Aorta (tissue), 5 donors: ENCODE measurements at regions not wholly inside any gene's neighbourhood (a gene's known extent, or its start where the extent isn't known, plus 50 kb on each side); places are given as distances from the start of the nearest gene placed in this dataset.

ENCODE experiments used
- ATAC-seq: fragments of 200-7000 bp; cut with Tn5 transposase; one replicate; pipeline ENCODE4 v1.9.1; 2022; ENCODE audit warnings: moderate library complexity; ENCODE audit not compliant: low FRiP score
- DNase-seq, 2 donors: peaks; one replicate each; pipeline ENCODE4 v3.0.0-alpha.2; 2020
- H3K27ac ChIP-seq, 2 donors: one replicate each; pipeline ENCODE4 v1.5.1; 2013; ENCODE audit warnings: low read length in 2 of 2, mild to moderate bottlenecking in 2 of 2, moderate library complexity in 2 of 2, control low read depth in 1 of 2, inconsistent platforms in 1 of 2, low read depth in 1 of 2
- H3K27me3 ChIP-seq, 2 donors: one replicate each; pipeline ENCODE4 v1.6.1; 2013; ENCODE audit warnings: control low read depth in 1 of 2, low read length in 1 of 2, mild to moderate bottlenecking in 1 of 2, moderate library complexity in 1 of 2; ENCODE audit not compliant: insufficient read depth in 2 of 2, control insufficient read depth in 1 of 2
- H3K36me3 ChIP-seq, 2 donors: one replicate each; pipeline ENCODE4 v1.6.1; 2013; ENCODE audit warnings: control low read depth in 1 of 2, low read length in 1 of 2, mild to moderate bottlenecking in 1 of 2; ENCODE audit not compliant: insufficient read depth in 2 of 2, control insufficient read depth in 1 of 2
- H3K4me1 ChIP-seq, 2 donors: one replicate each; pipeline ENCODE4 v1.6.1; 2013; ENCODE audit warnings: low read length in 2 of 2, control low read depth in 1 of 2, mild to moderate bottlenecking in 1 of 2, moderate library complexity in 1 of 2; ENCODE audit not compliant: insufficient read depth in 2 of 2, control insufficient read depth in 1 of 2
- H3K4me3 ChIP-seq, 2 donors: one replicate each; pipeline ENCODE4 v1.5.1; 2013; ENCODE audit warnings: low read length in 2 of 2, control low read depth in 1 of 2, mild to moderate bottlenecking in 1 of 2
- H3K9me3 ChIP-seq: one replicate; pipeline ENCODE4 v1.6.1; 2013; ENCODE audit warnings: mild to moderate bottlenecking, low read length; ENCODE audit not compliant: control insufficient read depth
- WGBS, 2 donors: extraction: QIAGEN DNeasy Blood & Tissue Kit; methylation state at CpG; one replicate each; pipeline ENCODE4 v1.1.7; 2013; 5-methylcytosine and 5-hydroxymethylcytosine counted together
- intact Hi-C, 2 donors: fragments of 100-400 bp; cut with DNase I; formaldehyde crosslinking; loops; one replicate each; pipeline versions ENCODE4 v1.14.2 to v1.15.0; 2022
- donor health status: healthy with polysubstance abuse.
- donor health status: Bipolar disorder and iron deficiency.
- donor health status: DM: no; HTN: no; CAD: no.
- donor health status: DM: no; HTN: no; CAD: no.
- donor health status: DM: yes; HTN: yes; CAD: no.

- Histone ChIP-seq H3K4me1 (no peaks in the 10 kb centered on the region), H3K4me3 (no peak overlapping the region), H3K27ac (no peak overlapping the region), H3K27me3 (no peaks in the 10 kb centered on the region), H3K9me3 (no peaks in the 10 kb centered on the region), H3K36me3 (no peaks in the 10 kb centered on the region)
- intact Hi-C loops, result no loop called here
- WGBS, 2 donors, result 75 to 82% methylated on average over 7 of the region's 7 CpGs
- DNase-seq, result no peak
- ATAC-seq, result no peak
Observed at GRCh38 chr13:85512421-85512820, 286.8 kb downstream of the SLITRK6 start.

- intact Hi-C loops, result no loop called here
- DNase-seq, result no peak
- Histone ChIP-seq H3K27ac (no peak overlapping the region), H3K27me3 (no peaks in the 10 kb centered on the region), H3K4me3 (no peak overlapping the region), H3K4me1 (no peaks in the 10 kb centered on the region), H3K9me3 (no peaks in the 10 kb centered on the region), H3K36me3 (no peaks in the 10 kb centered on the region)
- WGBS, 2 donors, result 48 to 52% methylated on average over 4 of the region's 4 CpGs
- no peak for ATAC-seq
Observed at GRCh38 chr13:85509512-85509911, 289.7 kb downstream of the SLITRK6 start.

DNA sequence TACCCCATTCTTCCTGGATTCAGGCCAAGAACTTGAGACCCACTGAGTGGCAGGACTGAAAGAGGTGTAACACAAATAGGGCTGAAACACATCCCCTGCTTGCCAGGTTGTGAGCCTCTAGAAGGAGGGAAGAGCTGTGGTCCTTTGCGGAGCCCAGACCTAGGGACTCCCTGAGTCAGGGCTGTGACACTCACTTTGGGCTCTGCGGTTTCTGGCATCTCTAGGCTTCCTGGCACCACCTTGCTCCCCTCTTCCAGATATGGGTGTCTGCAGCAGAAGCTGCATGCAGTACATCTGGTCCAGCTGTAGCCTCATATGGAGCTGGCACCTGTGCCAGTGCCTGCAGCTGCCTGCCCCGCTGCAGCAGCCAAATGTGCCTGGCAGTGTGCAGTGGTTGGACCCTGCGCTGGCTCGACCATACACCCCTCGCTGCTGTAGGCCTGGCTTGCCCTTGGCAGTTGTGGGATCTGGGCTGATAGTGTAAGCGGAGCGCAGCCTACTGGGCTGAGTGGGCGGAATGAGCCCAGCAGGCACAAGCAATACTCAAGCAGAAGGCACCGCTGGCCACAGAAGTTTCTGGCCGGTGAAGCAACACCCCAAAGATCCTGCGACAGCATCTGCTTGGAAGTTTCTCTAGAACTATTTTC, 290.4 kb downstream of the SLITRK6 start:
- Histone ChIP-seq H3K4me1 (no peaks in the 10 kb centered on the region), H3K27ac (no peak overlapping the region), H3K27me3 (no peaks in the 10 kb centered on the region), H3K36me3 (no peaks in the 10 kb centered on the region), H3K9me3 (no peaks in the 10 kb centered on the region), H3K4me3 (no peak overlapping the region)
- 41 to 42% methylated on average over 12 of the region's 12 CpGs for WGBS, 2 donors
- ATAC-seq, result peak; percentile 48
- intact Hi-C loops, result no loop called here
- DNase-seq, result peak in 1 of 2 donors; percentile 60

DNA sequence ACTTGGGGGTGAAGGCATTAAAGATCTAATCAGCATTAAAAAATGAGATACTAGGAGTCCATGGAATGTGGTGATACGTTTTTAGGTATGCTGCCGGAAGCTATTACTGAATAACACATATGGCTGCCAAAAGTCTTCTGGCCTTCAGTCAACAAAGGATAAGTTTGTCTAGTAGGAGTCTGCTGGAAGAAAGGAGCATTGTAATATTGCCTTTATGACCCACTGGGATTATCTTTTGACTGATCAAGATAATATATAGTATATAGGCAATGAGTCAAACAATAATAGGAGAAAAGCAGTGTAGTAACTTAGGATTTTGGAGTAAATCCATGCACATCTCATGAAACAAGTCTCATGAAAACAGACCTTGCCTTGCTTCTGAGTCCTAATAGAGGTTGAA, 295.4 kb downstream of the SLITRK6 start:
- DNase-seq (no peak), ATAC-seq (no peak)
- Histone ChIP-seq H3K4me1 (no peaks in the 10 kb centered on the region), H3K27me3 (no peaks in the 10 kb centered on the region), H3K36me3 (no peaks in the 10 kb centered on the region), H3K4me3 (no peak overlapping the region), H3K27ac (no peak overlapping the region), H3K9me3 (peaks cover 2% of the 10 kb centered on the region)
- 25 to 29% methylated on average over 2 of the region's 2 CpGs for WGBS, 2 donors
- intact Hi-C loops, result no loop called here

- ATAC-seq (no peak), DNase-seq (no peak)
- Histone ChIP-seq H3K4me1 (no peaks in the 10 kb centered on the region), H3K9me3 (peaks cover 2% of the 10 kb centered on the region), H3K27ac (no peak overlapping the region), H3K36me3 (no peaks in the 10 kb centered on the region), H3K4me3 (no peak overlapping the region), H3K27me3 (no peaks in the 10 kb centered on the region)
- intact Hi-C loops, result no loop called here
Observed at GRCh38 chr13:85501616-85502015, 297.6 kb downstream of the SLITRK6 start.

DNA sequence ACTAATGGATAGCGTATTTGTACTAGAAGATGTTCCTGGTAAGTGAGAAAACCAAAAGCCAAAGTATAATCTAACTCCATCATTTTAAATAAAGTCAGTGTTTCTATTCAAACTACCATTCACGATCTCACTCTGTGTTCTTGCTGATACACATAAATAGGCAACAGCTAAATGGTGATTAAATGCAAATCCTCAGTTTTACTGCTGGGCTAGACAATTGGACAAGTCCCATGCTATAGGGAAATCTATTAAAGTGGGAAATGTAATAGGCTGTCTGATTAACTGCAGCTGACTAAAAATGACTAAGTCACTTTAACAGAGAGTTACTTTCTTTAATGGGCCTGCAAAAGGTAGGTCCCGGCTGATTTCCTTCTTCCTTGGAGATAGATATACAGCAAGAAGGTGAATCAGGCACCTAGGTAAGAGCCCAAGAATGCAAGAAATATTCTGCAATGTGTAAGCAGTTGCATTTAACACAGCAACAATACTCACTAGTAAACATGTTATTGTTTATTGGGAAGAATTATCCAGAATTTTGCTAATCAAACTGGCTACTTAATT, 298.4 kb downstream of the SLITRK6 start:
- no peaks in the 10 kb centered on the region for H3K4me1 ChIP-seq
- DNase-seq (no peak), ATAC-seq (no peak)
- H3K27me3 ChIP-seq, result no peaks in the 10 kb centered on the region
- WGBS, 2 donors, result 69 to 71% methylated on average over 3 of the region's 3 CpGs
- H3K4me3 ChIP-seq, result no peak overlapping the region
- H3K36me3 ChIP-seq, result no peaks in the 10 kb centered on the region
- H3K27ac ChIP-seq, result no peak overlapping the region
- H3K9me3 ChIP-seq, result peaks cover 2% of the 10 kb centered on the region
- intact Hi-C loops, result no loop called here

- Histone ChIP-seq H3K27ac (no peak overlapping the region), H3K4me3 (no peak overlapping the region), H3K36me3 (no peaks in the 10 kb centered on the region), H3K27me3 (no peaks in the 10 kb centered on the region), H3K9me3 (peaks cover 2% of the 10 kb centered on the region), H3K4me1 (no peaks in the 10 kb centered on the region)
- intact Hi-C loops, result no loop called here
- 95 to 96% methylated on average over 6 of the region's 6 CpGs for WGBS, 2 donors
- ATAC-seq (no peak), DNase-seq (no peak)
Observed at GRCh38 chr13:85498774-85499173, 300.4 kb downstream of the SLITRK6 start.

- Histone ChIP-seq H3K36me3 (no peaks in the 10 kb centered on the region), H3K4me3 (no peak overlapping the region), H3K4me1 (no peaks in the 10 kb centered on the region), H3K9me3 (no peaks in the 10 kb centered on the region), H3K27me3 (no peaks in the 10 kb centered on the region), H3K27ac (no peak overlapping the region)
- intact Hi-C loops, result no loop called here
- DNase-seq (no peak), ATAC-seq (no peak)
- 35 to 40% methylated on average over 2 of the region's 2 CpGs for WGBS, 2 donors
Observed at GRCh38 chr13:85497652-85498051, 301.6 kb downstream of the SLITRK6 start.

- no peak for DNase-seq
- no peak for ATAC-seq
- Histone ChIP-seq H3K27me3 (no peaks in the 10 kb centered on the region), H3K36me3 (no peaks in the 10 kb centered on the region), H3K9me3 (no peaks in the 10 kb centered on the region), H3K4me3 (no peak overlapping the region), H3K4me1 (no peaks in the 10 kb centered on the region), H3K27ac (no peak overlapping the region)
- intact Hi-C loops, result no loop called here
- WGBS, 2 donors, result 85 to 90% methylated on average over 4 of the region's 4 CpGs
Observed at GRCh38 chr13:85492283-85492682, 306.9 kb downstream of the SLITRK6 start.
